H4 (cell line): ENCODE measurements at regions not wholly inside any gene's neighbourhood (a gene's known extent, or its start where the extent isn't known, plus 50 kb on each side); places are given as distances from the start of the nearest gene placed in this dataset.
"Not testable (repeated sequence)": the region's sequence is repeated elsewhere in the genome, so short reads cannot be mapped to it uniquely, and the experiment has no call there.

Source experiments
- DNase-seq: peaks from one replicate; pipeline ENCODE4 v3.0.0-alpha.2; 2015; ENCODE audit warnings: low spot score

GRCh38 chr14:52124791-52125684 lies 56.2 kb upstream of the NID2 start:
- peak; percentile 35 for DNase-seq

- not testable (repeated sequence) for DNase-seq
Observed at GRCh38 chr14:52122163-52122562, 53.3 kb upstream of the NID2 start.

GRCh38 chr14:52121441-52121840 lies 52.6 kb upstream of the NID2 start:
- no peak for DNase-seq

GRCh38 chr14:52119030-52119429 lies 50.2 kb upstream of the NID2 start:
- no peak for DNase-seq
